ENCODE measurements at regions not wholly inside any gene's neighbourhood (a gene's known extent, or its start where the extent isn't known, plus 50 kb on each side); places are given as distances from the start of the nearest gene placed in this dataset.

DNA sequence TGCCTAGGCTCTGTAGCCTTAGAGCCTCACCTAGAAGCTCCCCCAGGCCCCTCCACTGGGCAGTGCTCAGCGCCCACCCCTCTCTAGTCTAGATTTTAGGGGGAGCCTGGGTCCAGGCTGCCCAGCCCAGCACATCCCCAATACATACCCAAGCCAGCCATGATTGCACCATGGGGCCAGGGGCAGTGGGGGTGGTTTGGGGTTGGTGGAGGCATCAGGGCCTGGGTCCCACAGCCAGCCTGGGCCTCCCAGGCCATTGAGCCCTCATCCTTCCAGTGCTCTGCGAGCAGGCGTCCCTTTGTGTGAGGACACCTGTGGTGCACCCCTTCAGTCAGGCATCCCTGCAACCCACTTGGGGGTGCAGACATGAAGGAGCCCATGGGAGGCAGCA is 76.9 kb upstream of the RET start:
- no peak overlapping the region for H3K27ac ChIP-seq (ENCODE audit: poor library complexity, severe bottlenecking)
- H3K27me3 ChIP-seq (ENCODE audit: insufficient read depth, poor library complexity, severe bottlenecking), result no peaks in the 10 kb centered on the region
- H3K4me1 ChIP-seq (ENCODE audit: insufficient read depth, poor library complexity, severe bottlenecking), result no peaks in the 10 kb centered on the region
- DNase-seq (ENCODE audit: low spot score), result no peak
- no peak for ATAC-seq (ENCODE audit: low read depth)
- TF ChIP-seq, protein P1, sequence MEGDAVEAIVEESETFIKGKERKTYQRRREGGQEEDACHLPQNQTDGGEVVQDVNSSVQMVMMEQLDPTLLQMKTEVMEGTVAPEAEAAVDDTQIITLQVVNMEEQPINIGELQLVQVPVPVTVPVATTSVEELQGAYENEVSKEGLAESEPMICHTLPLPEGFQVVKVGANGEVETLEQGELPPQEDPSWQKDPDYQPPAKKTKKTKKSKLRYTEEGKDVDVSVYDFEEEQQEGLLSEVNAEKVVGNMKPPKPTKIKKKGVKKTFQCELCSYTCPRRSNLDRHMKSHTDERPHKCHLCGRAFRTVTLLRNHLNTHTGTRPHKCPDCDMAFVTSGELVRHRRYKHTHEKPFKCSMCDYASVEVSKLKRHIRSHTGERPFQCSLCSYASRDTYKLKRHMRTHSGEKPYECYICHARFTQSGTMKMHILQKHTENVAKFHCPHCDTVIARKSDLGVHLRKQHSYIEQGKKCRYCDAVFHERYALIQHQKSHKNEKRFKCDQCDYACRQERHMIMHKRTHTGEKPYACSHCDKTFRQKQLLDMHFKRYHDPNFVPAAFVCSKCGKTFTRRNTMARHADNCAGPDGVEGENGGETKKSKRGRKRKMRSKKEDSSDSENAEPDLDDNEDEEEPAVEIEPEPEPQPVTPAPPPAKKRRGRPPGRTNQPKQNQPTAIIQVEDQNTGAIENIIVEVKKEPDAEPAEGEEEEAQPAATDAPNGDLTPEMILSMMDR (IDR thresholded peaks at IDR 0.05; ENCODE audit: poor library complexity, severe bottlenecking), result no peak
- H3K4me3 ChIP-seq (ENCODE audit: severe bottlenecking), result no peak overlapping the region
- H3K9me3 ChIP-seq (ENCODE audit: severe bottlenecking), result no peaks in the 10 kb centered on the region
- H3K36me3 ChIP-seq (ENCODE audit: low read depth), result no peaks in the 10 kb centered on the region

DNA sequence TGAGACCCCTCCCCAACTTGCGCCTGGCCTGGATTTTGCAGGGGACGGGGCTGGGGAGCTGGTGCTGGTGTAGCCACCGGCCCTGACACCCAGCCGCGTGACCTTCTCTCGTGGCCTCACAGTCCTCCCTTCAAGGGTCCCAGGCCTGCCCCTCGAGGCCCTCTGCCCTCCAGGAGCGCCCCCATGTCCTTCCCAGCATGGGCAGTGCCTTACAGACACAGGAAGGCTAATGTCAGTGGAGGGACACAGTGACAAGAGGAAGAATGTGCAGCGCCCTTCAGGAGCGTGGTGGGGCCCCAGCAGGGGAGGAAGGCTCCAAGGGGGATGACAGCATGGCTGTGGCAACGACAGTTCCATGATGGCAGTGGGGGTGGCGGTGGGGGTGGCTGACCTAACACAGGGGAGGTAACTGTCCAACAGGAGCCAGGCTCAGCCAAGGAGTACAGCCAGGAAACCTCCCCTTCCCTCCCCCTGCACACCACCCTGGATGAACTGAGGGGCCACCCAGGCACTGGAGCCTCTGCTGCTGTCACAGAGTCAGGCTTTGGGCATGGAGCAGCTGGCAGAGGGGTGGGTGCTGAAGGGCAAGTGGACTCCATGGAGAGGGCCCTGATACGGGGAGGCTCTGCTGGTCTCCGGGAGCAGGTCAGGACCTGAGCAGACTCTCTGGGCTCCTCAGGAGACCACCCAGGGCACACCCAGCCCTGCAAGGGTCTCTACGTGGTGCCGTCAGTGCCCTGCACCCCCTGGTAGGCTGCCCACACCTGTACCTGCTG is 76.0 kb upstream of the RET start:
- no peak overlapping the region for H3K4me3 ChIP-seq (ENCODE audit: severe bottlenecking)
- TF ChIP-seq, protein P1 (IDR thresholded peaks at IDR 0.05; ENCODE audit: poor library complexity, severe bottlenecking), result no peak
- no peaks in the 10 kb centered on the region for H3K36me3 ChIP-seq (ENCODE audit: low read depth)
- no peak for DNase-seq (ENCODE audit: low spot score)
- no peak for ATAC-seq (ENCODE audit: low read depth)
- H3K9me3 ChIP-seq (ENCODE audit: severe bottlenecking), result no peaks in the 10 kb centered on the region
- H3K27me3 ChIP-seq (ENCODE audit: insufficient read depth, poor library complexity, severe bottlenecking), result no peaks in the 10 kb centered on the region
- H3K4me1 ChIP-seq (ENCODE audit: insufficient read depth, poor library complexity, severe bottlenecking), result no peaks in the 10 kb centered on the region
- no peak overlapping the region for H3K27ac ChIP-seq (ENCODE audit: poor library complexity, severe bottlenecking)

DNA sequence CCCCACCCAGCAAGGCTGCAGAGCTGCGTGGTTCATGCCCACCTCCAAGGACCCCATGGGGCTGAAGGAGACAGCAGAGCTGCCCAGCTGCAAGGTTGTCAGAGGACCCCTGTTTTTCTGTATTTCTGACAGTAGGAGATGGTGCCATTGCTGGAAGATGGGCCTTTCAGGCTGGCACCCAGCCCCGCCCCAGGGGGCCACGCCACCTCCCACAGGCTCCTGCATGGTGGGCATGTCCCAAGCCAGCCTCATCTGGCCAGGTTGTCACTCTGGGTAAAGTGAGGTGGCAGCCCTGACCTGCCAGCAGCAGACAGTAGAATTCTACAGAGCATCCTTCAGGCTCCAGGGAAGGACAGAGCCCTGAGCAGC is 75.5 kb upstream of the RET start:
- H3K27me3 ChIP-seq (ENCODE audit: insufficient read depth, poor library complexity, severe bottlenecking), result no peaks in the 10 kb centered on the region
- ATAC-seq (ENCODE audit: low read depth) (no peak), DNase-seq (ENCODE audit: low spot score) (no peak)
- H3K27ac ChIP-seq (ENCODE audit: poor library complexity, severe bottlenecking), result no peak overlapping the region
- H3K9me3 ChIP-seq (ENCODE audit: severe bottlenecking), result no peaks in the 10 kb centered on the region
- no peaks in the 10 kb centered on the region for H3K4me1 ChIP-seq (ENCODE audit: insufficient read depth, poor library complexity, severe bottlenecking)
- H3K36me3 ChIP-seq (ENCODE audit: low read depth), result no peaks in the 10 kb centered on the region
- no peak overlapping the region for H3K4me3 ChIP-seq (ENCODE audit: severe bottlenecking)
- TF ChIP-seq, protein P1 (IDR thresholded peaks at IDR 0.05; ENCODE audit: poor library complexity, severe bottlenecking), result no peak

DNA sequence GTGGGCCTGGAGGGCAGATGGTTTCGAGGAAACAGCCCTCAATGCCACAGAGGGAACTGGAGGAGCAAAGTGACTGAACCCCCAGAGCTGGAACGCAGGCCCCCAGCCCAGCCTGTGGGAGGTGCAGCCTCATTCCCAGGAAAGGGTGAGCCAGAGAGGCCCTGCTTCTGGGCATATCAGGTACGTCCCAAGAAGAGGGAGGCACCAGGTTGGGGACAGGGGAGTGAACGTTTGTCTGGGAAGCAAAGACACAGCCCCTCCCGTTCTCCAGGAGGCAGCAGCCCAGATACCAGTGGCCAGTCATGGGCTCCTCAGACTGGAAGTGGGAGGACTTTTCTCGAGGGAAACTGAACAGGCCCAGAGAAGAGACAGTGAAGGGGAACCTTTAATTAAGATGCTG is 74.3 kb upstream of the RET start:
- TF ChIP-seq, protein P1 (IDR thresholded peaks at IDR 0.05; ENCODE audit: poor library complexity, severe bottlenecking), result no peak
- no peak for DNase-seq (ENCODE audit: low spot score)
- Histone ChIP-seq H3K4me3 (ENCODE audit: severe bottlenecking) (no peak overlapping the region), H3K36me3 (ENCODE audit: low read depth) (no peaks in the 10 kb centered on the region), H3K9me3 (ENCODE audit: severe bottlenecking) (no peaks in the 10 kb centered on the region), H3K4me1 (ENCODE audit: insufficient read depth, poor library complexity, severe bottlenecking) (no peaks in the 10 kb centered on the region), H3K27ac (ENCODE audit: poor library complexity, severe bottlenecking) (no peak overlapping the region), H3K27me3 (ENCODE audit: insufficient read depth, poor library complexity, severe bottlenecking) (no peaks in the 10 kb centered on the region)
- ATAC-seq (ENCODE audit: low read depth), result no peak

DNA sequence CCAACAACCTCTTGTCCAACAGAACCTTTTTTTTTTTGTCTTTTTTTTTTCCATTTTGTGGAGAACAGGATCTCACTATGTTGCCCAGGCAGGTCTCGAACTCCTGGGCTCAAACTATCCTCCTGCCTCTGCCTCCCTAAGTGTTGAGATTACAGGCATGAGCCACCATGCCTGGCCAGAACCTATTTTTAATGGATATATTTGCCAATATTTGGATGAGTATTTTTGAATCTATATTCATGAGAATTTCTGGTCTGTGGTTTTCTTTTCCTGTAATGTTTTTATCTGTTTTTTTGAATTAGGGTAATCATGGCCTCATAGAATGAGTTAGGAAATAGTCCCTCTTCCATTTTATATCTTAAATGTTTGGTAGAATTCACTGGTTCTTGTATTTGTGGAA is 70.4 kb upstream of the RET start:
- Histone ChIP-seq H3K4me1 (ENCODE audit: insufficient read depth, poor library complexity, severe bottlenecking) (no peaks in the 10 kb centered on the region), H3K9me3 (ENCODE audit: severe bottlenecking) (no peaks in the 10 kb centered on the region), H3K36me3 (ENCODE audit: low read depth) (no peaks in the 10 kb centered on the region), H3K27ac (ENCODE audit: poor library complexity, severe bottlenecking) (no peak overlapping the region), H3K4me3 (ENCODE audit: severe bottlenecking) (no peak overlapping the region), H3K27me3 (ENCODE audit: insufficient read depth, poor library complexity, severe bottlenecking) (no peaks in the 10 kb centered on the region)
- ATAC-seq (ENCODE audit: low read depth) (no peak), DNase-seq (ENCODE audit: low spot score) (no peak)
- TF ChIP-seq, protein P1 (IDR thresholded peaks at IDR 0.05; ENCODE audit: poor library complexity, severe bottlenecking), result no peak

Data from RWPE2 (cell line).